Fibroblast of pulmonary artery (primary cell): ENCODE measurements at regions not wholly inside any gene's neighbourhood (a gene's known extent, or its start where the extent isn't known, plus 50 kb on each side); places are given as distances from the start of the nearest gene placed in this dataset.
A peak's percentile ranks its signal among the peaks of the same experiment; 100 is the strongest.

ENCODE experiments used
- DNase-seq: peaks from one replicate; pipeline ENCODE4 v3.0.0-alpha.2; 2010; ENCODE audit warnings: low read depth
- H3K4me3 ChIP-seq: replicated peaks from 2 replicates; pipeline ENCODE4 v1.5.1; 2011; ENCODE audit warnings: low read depth, mild to moderate bottlenecking, control low read depth, low read length, moderate library complexity
- CTCF ChIP-seq: IDR thresholded peaks from 2 replicates; pipeline ENCODE4 v1.5.1; 2011; ENCODE audit warnings: mild to moderate bottlenecking, control low read depth, low read length, inconsistent platforms; ENCODE audit errors: missing control alignments

- DNase-seq: no peak
- no peak for TF ChIP-seq CTCF
- no peak overlapping the region for H3K4me3 ChIP-seq
Observed at GRCh38 chr20:6434131-6434530, 311.3 kb upstream of the FERMT1 start.

- no peak for TF ChIP-seq CTCF
- DNase-seq: no peak
- H3K4me3 ChIP-seq: no peak overlapping the region
Observed at GRCh38 chr20:6430381-6430780, 307.6 kb upstream of the FERMT1 start.

- DNase-seq: no peak
- no peak for TF ChIP-seq CTCF
- H3K4me3 ChIP-seq: no peak overlapping the region
Observed at GRCh38 chr20:6426287-6426891, 303.6 kb upstream of the FERMT1 start.

GRCh38 chr20:6421321-6422248 is 298.8 kb upstream of the FERMT1 start:
- no peak for TF ChIP-seq CTCF

GRCh38 chr20:6420336-6420735 is 297.5 kb upstream of the FERMT1 start:
- no peak for TF ChIP-seq CTCF
- peak; percentile 42 for DNase-seq
- H3K4me3 ChIP-seq: no peak overlapping the region

More at GRCh38 chr20:6421321-6422248, 298.8 kb upstream of the FERMT1 start:
- DNase-seq: no peak
- H3K4me3 ChIP-seq: no peak overlapping the region

GRCh38 chr20:6418732-6419131 is 295.9 kb upstream of the FERMT1 start:
- no peak for TF ChIP-seq CTCF
- no peak for DNase-seq

More at GRCh38 chr20:6418732-6419131, 295.9 kb upstream of the FERMT1 start:
- no peak overlapping the region for H3K4me3 ChIP-seq
